Pulmonary artery endothelial cell (primary cell): ENCODE measurements at regions not wholly inside any gene's neighbourhood (a gene's known extent, or its start where the extent isn't known, plus 50 kb on each side); places are given as distances from the start of the nearest gene placed in this dataset.

Experiments used
- DNase-seq: peaks from one replicate; pipeline ENCODE4 v3.0.0-alpha.2; 2011; ENCODE audit warnings: low read depth, low spot score

DNA sequence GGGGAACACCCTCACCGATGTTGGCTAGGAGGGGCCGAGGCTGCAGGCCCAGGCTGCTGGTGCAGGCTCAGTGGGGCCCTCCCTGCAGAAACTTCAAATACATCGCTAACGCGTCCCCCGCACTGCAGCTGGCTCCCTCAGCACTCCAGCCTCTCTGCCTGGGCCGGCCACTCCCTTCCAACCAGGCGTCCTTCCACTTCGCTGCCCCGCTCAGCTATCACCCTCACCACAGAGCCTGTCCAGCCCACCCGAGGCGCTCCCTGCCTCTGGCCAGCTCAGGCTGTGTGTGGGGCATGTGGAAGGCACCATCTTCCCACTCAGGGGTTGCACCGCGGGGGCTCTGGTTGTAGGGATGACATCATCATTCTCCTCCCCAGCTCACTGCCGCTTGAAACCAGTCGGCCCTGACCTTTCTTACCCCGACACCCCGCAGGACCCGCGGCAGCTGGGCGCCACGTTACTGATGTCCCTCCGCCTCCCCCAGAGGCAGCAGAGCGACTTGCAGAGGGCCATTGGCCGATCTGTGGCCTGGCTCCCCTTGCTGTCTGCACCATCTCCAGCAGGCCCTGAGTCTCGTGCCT, 199.9 kb upstream of the RTL1 start:
- no peak for DNase-seq

DNA sequence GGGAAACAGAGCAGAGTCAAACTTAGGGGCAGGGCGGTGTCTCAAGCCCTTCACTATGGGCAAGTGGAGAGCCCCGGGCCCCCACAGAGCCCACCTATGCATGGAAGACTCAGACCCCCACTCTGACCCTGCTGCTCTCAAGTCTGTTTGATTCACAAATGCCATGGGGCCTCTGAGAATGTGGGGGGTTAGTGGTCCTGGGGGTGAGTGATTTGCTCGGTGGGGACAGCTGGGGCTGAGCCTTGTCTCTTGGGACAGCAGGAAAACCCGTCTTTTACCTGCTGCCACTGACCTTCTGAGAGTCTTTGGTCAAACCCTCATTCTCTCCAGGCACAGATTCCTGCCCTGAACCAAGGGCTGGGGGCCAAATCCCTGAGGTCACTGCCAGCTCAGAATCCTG, 201.0 kb upstream of the RTL1 start:
- no peak for DNase-seq

DNA sequence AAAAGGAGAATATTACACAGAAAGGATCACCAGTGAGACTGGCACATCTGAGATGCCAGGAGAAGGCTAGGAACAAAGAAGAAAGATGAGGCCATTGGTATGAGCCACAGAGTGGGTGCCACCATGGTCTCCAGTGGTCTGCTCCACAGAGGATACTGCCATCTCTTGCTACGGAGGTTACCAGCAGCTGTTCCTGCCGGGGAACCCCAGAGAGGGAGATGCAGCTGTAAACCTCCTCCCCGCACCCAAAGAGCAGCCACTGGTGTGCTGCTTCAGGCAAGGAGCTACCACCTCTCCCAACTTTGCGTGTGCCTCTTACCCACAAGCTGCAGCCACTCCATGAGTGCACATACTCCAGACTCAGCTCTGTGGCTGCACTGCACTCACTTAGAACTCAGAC, 201.5 kb upstream of the RTL1 start:
- DNase-seq: no peak

DNA sequence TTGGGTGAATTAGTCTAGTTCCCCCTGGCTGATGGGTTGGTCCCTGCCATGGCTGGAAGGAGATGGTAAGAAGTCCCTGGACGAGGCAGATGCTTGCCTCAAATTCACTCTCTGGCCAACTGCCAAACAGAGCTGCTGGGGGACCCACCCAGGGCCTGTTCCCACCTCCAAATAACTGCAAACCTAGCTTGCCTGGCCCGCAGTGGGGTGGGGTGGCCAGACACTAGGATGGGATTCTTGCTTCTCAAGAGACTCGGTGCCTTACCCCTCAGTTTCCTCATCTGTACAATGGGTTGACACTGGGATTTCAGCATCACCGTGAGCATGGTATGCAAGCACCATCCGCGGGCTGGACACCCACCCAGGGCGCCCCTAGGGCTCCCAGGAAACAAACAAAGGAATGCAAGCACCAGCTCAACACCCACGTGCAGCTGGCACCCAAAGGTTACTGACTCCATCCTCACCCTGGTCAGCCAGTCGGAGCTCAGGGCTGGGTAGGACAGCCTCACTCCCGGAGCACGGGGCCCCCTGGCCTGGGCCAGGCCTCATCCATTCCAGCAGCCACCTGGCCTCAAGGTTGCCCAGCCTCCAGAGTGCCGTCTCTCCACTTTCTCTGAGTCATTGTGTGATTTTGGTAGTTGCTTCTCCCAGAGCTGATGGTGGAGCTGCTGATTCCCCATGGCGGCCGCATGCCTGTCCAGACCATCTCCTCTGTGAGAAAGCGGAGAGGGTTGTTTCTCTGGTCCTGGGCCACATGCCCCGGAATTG, 205.2 kb upstream of the RTL1 start:
- DNase-seq: no peak

DNA sequence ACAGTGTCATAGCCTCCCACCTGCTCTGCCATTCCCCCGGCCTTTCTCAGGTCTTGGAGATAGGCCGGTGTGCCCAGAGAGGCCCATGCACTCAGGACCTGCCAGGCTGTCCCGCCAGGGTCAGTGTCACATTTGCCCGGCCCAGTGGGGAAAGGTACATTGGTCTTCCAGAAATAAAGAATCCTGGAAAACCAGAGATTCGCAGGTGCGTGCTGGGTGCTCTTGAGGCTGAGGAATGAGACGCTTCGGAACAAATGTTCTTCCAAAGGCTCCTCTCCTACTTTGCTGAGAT, 205.8 kb upstream of the RTL1 start:
- DNase-seq: no peak

DNA sequence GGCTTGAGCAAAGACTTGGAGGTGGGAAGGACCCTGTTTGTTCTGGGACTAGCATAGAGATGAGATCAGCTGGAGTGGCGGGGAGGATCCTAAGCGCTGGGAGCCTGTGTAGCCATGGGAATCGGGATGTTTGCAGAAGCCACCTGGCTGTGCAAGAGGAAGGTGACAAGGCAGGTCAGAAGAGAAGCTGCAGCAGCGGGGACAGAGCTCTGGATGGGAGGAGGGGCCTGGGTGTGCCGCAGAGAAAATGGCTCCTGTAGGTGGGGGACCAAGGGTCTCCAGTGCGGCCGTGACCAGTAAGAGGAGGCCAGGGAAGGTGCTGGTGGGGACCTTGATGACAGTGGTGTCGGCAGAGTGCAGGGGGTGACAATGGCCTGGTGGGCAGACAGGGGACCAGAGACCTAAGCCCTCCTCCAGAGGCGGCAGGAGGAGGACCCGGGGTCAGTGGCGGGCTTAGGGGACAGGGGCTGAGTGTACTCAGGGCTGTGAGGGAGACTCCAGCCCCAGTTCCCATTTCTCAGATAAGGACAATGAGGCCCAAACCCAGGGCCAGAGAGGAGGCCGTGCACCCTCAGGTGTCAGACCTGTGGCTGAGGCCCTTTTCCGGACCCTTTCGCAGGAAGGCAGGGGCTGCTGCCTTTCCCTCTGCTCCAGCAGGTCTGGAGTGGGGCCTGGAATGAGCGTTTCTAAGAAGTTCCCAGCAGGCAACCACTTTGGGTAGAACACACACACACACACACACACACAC, 206.6 kb upstream of the RTL1 start:
- no peak for DNase-seq

DNA sequence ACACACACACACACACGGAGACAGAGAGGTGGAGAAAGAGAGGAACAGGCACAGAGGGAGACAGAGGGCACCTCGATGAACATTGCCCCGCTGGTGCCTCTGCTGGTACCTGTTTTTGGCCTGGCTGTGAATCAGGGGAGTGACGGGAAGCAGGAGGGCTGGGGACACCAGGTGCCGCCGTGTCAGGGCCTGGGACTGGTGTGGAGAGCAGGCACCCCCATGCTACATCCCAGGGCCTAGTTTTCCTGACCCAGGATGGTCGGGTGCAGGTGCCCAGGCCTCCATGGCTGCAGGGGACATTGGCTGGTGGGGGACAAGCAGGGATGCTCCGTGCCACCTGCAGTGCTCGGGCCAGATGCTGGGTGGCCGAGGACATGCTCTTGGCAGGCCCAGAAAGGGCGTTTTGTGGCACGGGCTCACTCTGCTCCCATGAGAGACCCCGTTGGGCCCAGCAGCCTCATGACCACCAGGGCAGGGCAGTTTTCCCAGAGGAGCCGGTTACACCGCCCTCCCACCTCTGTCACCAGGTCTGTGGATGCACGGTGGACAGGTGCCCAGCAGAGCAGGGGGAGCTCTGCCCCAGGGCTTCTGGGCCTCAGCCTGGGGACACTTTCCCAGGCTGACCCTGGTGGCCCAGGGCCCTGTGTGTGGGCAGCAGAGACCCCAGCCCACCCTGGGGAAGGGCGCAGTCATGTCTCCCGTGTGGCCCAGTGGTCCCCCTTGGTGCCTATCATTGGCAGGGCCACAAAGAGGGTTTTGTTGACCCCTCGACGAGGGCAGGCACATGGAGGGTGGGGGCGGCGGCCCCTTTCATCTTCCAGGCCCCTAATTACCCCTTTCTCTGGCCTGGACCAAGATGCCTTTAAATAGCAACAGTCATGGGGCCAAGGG, 207.5 kb upstream of the RTL1 start:
- no peak for DNase-seq

DNA sequence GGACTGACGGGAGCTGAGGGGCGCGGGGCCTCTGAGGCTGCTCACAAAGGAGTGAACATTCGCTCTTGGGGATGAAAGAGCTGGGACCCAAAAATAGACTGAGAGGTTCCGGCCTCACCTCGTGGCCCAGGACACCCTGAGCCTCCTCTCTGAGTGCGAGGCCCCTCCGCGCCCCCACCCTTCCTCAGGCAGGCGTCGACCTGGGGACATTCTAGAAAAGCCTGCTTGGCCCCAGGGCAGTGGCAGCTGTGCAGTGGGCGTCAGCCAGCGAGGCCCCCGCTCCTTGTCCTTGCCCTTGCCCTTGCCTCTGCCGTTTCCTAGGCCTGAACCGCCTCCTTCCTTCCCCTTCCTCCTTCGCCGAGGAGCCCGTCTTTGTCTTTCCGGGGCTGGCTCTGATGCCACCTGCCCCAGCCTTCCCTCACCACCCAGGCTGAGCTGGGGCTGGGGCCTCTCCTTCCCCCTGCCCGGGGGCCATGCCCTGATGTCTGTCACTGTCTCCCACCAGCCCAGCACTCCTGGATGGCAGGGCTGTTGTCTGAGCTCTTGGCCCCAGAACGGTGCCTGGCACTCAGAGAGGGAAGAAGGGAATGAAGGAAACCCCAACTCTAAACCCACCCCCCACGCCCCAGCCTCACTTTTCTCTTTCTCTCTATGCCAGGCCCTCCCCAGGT, 208.2 kb upstream of the RTL1 start:
- DNase-seq: no peak

DNA sequence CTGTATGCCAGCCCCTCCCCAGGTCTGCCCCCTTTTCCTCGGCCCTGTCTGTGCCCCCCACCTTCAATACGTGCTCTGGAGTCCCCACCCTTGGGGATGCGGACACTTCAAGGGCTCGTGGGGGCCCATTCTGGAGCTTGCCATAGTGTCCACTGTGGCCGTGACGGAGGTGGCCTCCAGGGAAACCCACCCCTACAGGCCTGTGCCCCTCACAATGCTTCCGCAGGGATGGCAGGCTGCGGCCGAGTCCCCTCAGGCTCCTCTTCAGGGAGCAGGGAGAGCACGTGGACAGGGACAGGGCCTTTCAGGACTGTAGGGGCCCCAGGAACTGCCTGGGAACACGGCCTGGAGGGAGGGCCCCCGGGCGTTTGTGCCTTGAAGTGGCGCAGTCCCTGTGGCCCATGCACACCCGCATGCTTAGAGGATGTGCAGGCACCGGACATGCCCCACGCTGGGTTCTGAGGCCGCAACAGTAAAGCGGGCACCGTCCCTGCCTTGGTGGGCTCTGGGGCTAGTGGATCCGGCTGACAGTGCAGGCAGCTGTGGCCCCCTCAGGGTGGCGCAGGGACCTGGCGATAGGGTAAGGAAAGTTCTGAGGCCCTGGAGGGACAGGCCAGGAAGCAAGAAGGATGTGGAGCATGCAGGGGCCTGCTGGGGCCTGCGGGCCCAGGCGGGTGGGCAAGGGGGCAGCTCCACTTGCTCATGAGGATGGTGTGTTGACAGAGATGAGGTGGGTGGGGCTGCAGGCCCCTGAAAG, 209.0 kb upstream of the RTL1 start:
- no peak for DNase-seq

DNA sequence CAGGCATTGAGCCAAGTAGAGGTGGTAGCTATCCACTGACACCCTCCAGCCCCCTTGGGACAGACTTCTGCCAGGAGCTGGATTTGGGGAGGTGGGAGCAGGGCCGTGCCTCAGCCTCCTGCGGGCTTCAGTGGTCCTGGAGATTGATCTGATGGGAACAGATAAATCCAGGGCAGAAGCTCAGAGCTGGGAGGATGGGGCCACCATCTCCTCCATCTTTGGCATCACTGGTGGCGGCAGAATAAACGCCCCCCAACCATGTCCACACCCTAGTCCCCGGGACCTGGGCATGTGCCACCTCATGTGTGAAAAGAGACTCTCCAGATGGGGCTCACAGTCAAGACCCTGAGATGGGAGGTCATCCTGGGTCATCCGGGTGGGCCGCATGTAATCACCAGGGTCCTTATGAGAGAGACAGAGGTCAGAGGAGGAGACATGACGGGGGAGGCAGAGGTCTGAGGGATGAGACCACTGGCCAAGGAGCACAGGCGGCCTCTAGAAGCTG, 209.6 kb upstream of the RTL1 start:
- no peak for DNase-seq

DNA sequence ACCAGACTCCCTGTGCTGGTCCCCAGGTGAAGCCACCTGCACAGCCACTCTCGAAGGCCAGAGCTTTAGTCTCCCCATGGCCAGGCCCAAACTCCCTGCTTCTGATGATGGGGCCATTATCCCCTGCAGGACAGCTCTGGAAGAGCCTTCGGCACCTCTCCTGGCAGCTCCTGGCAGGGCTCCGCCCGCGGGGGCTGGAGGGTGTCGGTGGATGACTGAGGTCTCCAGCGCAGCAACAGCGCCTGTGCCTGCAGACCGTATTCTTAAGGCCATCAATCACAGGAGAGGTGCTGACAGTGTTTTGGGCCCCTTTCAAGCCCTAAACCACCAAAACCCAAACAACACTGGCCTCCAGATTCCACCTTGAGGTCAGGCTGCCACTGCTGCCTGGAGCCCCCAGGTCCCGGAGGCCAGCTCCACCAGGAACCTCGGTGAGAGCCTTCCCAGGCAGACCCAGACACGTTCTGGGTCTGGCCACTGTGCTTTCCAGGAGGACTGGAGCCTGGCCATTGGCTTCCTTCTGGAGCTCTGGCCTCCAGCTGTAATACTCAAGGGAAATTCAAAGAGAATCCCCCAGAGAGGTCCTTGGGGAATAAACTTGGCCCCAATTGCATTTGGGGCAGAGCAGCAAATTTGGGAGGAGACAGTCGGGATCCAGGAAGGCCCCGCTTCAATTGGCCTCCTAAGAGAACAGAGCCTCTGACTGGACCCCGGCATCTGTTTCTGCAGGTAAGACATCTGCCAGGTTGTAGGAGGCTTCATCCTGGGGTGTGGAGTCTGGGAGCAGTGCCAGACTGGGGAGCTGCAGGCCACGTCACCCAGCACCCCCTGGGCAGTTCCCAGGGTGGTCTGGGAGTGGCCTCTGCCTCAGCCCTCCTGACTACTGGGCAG, 210.6 kb upstream of the RTL1 start:
- DNase-seq: no peak

DNA sequence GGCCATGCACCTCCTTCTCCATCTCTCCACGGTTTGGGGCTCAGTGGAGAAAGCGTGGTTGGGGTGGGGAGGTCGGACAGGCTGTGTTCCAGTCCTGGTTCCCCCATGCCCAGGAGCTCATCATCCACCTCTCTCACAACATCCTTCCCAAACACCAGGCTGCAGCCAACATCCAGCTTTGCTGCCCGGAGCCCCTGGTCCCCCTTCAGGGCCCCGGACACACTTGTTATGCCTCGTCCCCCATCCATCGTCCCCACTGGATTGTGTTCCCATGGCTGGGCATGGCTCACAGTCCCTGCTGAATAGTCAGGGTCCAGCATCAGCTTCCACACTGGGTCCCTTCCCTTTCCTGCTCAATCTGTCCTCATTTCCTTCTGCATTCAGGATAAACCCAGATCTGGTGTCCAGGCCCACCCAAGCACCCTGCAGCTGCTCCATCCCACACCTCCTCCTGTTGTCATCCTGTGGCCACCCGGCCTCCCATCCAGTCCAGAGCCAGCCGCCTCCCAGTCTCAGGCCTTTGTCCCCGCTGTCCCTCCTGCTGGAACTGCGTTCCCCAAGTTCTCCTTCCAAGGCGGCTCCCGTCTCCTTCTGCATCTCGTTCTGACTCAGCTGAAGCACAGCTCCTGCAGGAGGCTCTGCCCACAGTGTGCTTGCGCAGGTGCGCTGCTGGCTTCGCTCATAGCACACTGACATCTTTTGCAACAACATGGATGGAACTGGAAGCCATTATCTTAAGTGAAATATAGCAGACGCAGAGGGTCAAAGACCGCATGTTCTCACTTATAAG, 211.4 kb upstream of the RTL1 start:
- DNase-seq: no peak

DNA sequence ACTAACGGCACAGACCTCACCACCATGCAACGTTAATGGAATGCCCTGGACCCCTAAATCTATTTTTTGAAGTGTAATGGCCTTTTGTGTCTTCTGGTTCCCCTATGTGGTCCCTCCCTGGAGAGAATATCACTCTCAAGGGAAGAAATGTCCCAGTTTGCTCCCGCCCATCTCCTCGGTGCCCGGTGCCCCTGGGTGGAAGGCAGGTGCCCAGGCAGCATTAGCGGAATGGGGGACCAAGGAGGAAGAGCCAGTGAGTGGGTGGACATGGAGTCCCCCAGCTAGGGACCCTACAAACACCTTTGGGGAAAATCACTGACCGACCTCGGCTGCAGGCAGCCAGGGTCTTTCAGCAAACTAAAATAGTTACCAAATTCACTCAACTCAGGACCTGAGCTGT, 212.1 kb upstream of the RTL1 start:
- no peak for DNase-seq

DNA sequence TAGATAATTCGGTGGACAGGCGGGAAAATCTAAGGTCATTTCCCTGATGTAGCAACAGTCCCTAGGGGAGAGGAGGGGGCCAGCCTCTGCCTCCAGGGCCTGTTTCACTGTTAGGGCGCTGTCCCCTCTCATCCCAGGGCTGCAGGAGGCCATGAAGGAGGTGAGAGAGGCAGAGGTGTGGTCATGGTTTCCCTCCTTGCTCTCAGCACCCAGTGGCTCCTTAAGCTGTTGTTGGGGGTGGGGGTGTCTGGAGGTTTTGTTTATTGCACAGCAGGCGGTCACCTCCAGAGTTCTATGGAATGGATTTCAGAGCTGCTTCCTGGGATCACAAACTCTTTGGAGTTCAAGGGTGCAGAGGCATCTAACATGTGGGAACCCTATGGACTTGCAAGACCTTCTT, 212.5 kb upstream of the RTL1 start:
- DNase-seq: no peak

DNA sequence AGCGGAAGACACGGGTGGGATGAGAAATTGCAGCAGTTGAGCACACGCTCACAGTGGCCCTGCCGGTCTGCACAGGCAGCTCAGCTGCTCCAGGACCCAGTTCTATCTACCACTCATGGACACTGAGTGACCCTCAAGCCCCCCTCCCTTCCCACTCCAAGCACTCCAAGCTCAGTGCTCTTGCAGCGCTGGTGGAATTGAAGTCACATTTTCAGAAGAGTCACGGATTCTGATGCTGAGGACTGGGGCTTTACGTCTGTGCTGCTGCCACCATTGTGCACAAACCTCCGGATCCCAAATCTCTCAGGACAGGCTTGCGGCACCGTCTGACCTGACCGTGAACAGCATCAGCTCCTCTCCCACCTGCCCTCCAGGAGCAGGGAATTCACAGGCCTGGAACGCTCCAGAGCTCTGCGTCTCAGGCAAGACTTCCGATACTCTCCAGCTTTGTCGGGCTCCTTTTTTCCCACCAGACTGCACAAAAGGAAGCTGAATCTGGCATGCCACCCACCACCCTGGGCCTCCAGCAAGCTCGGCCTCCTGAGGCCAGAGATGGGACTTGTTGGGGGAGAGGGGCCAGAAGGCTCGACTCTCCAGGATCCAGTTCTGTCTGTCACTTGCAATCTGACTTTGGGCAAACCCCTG, 213.1 kb upstream of the RTL1 start:
- DNase-seq: no peak

DNA sequence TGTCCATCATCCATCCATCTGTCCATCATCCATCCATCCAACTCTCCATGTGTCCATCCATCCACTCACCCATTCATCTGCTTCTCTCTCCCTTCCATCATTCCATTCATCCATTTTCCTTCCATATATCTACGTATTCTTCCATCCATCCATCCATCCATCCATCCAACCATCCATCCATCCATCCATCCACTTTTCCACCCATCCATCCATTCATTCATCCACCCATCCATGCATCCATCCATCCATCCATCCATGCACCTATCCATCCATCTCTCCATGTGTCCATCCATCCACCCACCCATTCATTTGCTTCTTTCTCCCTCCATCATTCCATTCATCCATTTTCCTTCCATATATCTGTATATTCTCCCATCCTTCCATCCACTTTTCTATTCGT, 214.0 kb upstream of the RTL1 start:
- no peak for DNase-seq

DNA sequence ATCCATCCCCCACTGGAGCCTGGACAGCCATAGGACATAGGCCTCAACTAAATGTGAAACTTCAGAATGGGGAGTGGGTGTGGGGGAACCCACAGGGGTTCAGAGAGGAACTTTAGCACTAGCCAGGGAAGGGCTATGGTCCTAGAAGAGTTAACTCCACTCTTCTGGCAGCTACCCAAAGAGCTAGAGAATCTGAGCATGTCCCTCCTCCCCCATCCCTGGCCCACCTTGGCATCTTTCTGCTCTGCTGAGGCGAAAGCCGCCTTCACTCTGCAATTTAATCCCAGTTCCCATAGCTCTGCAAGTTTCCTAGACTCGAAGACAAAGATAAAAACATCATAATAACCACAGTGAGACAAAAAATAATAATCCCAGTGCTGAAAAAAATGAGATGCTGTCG, 214.7 kb upstream of the RTL1 start:
- DNase-seq: no peak
